HG02678 (cell line): ENCODE measurements at regions not wholly inside any gene's neighbourhood (a gene's known extent, or its start where the extent isn't known, plus 50 kb on each side); places are given as distances from the start of the nearest gene placed in this dataset.

Source experiments
- ATAC-seq: cut with Tn5 transposase; IDR thresholded peaks from one replicate; pipeline ENCODE4 v1.9.1; 2021; ENCODE audit warnings: mild to moderate bottlenecking, moderate library complexity; ENCODE audit not compliant: unreplicated experiment

GRCh38 chr2:188713961-188714360, 260.2 kb upstream of the COL3A1 start:
- ATAC-seq, result no peak

DNA sequence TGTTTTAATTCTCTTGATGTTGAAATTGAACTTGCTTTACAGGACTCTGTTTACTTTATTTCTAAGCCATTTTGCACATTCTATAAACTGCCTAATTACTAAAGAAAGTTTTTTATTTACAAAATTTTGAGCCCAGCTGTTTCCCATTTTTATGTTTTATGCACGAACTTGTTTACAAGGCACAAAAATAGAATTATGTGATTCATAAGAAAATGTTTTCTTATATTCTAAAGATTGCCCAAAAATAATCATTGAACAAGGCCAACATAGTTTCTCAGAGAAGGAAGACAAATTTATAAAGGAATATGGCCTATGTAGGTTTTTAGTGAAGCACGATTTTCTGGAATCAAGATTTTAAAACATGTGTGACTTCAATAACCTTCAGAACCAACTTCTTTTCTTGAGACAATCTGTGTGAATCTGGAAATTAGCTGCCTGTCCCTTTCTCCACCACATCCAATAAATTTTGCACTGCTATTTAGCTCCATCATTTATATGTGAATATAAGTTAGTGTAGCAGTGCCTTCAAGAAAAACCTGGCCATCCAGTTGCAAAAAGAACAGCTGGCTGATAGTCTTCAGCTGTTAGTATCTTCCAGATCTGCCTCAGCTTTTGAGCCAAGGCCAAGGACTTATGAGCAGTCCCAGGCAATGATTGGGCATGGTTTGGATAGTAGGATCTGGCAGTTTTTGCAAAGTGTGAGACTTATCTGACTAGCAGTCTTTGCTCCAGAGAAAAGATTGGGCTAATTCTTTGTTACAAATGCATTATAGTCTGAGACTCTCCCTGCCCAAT, 253.2 kb upstream of the COL3A1 start:
- no peak for ATAC-seq

- no peak for ATAC-seq
These were observed 252.4 kb upstream of the COL3A1 start for GRCh38 chr2:188721784-188722183.

DNA sequence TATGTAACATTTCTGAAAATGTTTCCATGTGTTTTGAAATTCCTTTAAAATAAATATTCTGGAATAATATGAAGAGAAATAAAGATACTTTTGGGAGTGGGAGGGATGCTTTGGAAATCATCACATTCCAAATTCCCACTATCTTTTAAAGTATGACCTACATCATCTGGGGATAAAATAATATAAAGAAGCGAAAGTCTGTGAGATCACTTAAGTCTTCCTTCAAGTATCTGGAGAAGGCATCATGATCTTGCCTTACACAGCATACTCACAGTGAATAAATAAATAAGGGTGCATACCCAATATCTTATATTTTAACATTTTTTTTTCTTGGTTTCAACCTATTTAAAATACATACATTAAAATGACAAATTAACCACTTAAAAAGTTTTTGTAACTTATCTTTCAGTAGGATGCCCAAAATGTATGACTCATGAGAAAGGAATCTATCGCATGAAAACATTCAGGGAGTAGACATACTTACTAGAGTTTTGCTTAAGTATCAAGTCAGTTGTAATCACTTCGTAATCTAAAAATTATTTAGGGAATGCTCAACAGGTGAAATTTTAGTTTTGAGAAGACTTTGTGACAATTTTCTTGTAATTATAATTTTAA, 248.3 kb upstream of the COL3A1 start:
- no peak for ATAC-seq

DNA sequence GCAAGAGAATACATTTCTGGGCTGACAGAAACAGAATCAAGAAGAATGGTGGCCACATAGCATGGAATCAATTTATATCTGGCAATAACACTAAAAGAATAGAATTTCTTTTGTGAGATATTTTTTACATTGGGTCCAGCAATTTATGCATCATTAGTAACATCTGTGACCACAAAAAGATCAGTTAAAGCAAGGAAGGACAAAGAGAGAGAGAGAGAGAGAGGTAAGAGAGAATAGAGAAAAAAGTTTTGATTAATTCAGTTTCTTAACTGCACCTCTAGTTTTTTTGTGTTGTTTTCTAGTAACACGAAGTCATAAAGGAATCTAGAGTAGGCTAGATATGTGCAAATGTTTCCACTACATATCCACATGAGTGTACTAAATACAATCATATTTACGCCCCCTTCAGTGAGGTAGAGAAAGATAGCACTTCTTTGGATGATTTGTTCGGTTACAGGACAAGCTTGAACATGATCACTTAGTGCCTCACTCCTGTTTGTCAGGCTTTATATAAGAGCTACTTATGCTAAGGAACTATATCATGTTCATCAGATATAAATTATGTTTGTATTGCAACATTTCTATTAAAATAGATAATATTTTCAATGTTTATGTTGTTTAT, 247.4 kb upstream of the COL3A1 start:
- no peak for ATAC-seq

GRCh38 chr2:188727846-188728245, 246.3 kb upstream of the COL3A1 start:
- no peak for ATAC-seq

GRCh38 chr2:188734691-188735090, 239.5 kb upstream of the COL3A1 start:
- no peak for ATAC-seq

GRCh38 chr2:188746727-188747126, 227.4 kb upstream of the COL3A1 start:
- ATAC-seq, result no peak

DNA sequence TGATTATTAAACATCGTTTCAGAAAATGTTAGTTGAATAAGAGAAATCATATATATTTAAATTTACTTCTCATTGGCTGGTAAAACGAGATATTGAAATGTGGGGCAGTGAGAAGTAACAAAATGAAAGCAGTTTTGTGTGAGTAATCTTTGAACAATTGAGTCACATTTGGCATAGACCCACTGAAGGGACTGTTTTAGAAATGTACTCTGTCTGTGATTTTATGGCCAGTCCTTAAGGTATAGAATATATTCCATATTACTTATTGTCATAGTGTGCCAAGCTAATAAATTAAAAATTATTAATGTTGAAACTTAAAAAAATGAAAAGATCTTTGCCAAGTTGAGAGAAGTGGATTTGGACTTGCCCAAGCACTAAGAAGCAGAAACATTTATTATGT, 222.4 kb upstream of the COL3A1 start:
- no peak for ATAC-seq

DNA sequence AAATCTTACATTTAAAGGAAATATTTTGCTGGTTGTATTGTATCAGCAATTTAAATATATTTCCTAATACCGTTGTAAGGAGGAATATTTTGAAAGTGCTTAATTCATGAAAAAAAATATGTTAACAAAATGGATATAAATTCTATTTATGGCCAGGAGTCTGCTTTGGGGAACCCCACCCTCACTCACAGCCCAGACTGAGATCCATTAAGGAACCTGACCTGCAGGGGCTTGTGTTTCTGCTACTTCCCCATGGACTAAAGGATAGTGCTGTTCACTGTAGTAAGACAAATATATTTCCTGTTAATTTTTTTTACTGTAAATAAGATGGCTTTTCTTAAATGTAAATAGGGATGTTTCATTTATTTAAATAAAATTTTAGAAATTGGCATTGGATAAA, 221.9 kb upstream of the COL3A1 start:
- ATAC-seq, result no peak

DNA sequence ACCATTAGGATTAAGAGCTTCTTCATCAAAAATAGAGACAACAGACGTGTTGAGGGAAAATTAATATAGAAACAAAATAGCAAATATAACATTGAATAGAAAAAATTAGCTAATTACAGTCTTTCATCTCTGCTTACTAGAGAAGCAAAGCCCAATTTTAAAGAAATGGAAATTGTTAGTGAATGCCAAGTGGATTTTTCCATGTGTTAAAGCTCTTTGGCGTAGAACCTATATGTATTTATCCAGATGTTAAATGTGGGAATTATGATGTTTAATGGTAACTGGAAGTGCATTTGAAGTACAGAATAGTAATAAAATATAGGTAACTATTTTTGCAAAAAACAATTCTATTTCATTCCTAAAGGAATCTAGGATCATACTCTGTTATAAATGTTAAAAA, 212.0 kb upstream of the COL3A1 start:
- ATAC-seq, result no peak

DNA sequence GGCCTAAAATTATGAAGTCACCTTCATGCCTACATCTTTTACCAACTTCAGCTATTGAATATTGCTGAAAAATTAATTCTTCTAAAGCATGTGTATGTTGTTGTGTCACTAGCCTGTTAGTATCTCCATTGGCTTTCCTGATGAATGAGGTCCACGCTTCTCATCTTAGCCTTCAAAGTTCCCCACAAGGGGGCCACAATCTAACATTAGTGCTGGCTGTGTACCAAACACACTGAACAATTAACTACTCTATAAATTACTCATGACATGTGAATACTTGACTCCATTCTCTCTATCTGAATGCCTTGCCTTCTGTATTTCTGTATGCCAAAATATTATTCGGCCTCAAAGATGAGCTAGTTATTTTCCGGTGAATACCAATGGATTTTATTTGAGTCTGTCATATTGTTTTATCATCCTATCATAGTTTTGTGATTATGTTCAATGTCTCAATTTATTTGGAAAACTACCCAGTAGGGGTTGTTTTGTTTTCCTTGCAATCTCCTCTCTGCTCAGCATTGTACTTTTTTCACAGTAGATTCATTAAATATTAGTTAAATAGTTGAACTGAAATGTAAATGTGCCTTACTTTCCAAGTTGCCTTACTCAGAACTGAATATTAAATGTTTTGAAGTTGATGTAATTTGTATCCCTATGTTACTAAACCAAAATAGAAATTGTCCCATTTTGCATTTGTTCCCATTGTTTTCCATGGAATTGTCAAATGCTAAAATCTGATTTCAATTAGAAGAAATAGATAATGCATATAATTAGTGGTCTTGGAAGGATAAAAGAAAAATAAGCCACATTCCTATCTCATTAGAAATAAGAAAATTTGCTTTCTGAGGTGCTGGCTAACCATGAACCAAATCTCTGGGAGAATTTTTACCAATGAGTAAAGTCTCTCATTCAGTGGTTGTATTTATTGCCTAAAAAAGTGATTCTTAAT, 208.4 kb upstream of the COL3A1 start:
- peak; percentile 59 for ATAC-seq

- no peak for ATAC-seq
These were observed 207.7 kb upstream of the COL3A1 start for GRCh38 chr2:188766471-188766856.

DNA sequence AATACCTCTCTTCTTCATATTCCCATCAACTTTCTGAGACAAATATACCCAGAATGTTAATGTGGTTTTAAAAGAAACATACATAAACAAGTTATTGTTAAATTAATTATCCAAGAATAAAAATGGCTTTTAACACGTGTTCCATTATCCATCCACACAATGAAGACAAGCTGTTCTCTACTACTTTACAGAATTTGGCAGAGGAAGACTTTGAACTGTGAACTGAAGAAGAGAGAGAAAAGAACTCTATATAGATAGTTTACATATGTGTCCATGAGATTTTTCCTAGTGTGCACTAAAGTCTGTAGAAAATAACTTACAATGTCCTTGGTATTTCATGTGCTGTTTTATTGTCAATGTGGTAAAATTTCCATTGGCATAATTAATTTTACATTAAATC, 207.0 kb upstream of the COL3A1 start:
- no peak for ATAC-seq

DNA sequence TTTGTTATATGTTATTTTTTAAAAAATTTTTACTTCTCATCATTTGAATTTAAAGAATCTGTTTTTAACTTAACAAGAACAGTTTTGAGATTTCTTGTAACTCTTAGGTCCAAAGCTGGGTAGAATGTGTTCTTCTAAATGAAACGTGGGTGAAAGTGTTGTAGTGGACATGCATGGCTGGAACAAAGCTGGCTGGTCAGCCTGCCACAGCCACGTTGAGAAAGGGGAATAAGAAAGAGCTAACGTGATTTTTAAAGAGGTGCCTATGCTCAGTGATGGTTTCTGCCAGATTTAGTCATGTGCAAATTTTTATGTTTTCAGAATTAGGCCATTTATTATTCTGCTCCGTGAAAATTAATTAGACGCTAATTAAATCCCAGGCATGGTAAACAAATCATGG, 203.9 kb upstream of the COL3A1 start:
- no peak for ATAC-seq

DNA sequence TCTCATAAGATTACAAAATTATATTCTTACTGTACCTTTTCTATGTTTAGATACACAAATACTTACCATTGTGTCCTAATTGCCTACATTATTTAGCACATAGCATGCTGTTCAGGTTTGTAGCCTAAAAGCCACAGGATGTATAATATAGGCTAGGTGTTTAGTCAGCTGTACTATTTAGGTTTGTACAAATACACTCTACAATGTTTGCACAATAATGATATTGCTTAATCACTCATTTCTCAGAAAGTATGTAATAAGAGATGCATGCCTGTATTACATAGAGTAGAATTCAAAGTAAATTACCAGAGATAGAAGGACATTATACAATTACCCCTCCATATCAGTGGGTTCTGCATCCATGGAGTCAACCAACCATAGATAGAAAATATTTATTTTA, 201.1 kb upstream of the COL3A1 start:
- no peak for ATAC-seq

DNA sequence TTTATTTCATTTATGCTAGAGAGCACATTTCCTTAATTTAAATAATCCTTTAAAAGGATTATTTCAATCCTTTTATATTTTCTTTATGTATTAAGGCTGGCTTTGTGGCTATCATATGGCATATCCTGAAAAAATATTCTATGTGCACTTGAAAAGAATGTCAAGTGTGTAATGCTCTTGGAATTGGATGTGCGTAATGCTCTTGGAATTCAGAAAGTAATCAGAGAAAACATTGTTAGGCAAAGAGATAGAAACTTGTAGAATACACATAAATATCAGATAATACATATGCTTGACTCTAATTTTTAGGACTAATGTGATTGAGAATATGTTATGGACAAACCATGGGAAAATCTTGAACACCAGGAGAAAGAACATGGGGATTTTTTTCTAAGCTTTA, 197.5 kb upstream of the COL3A1 start:
- ATAC-seq, result no peak

DNA sequence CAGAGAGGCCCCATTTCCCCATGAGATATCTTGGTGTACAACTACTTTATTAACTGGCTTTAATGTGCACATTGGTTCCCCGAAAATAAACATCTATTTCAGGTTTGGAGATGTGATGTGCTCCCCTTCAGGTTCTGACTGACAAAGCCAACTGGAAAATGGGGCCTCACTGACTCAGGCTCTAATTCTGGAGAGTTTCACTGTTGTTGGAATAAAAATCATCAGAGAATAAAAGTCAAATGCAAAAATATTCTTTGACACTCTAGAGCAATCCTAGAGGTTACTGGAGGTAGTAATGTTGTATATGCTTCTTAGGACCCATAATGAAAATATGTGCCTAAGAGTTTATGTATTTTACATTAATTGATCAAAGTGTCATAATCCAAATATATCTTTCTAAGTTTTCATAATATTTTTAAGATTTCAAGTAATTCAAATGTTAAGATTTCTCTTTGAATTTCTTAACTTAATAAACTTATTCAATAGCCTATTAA, 189.9 kb upstream of the COL3A1 start:
- no peak for ATAC-seq

DNA sequence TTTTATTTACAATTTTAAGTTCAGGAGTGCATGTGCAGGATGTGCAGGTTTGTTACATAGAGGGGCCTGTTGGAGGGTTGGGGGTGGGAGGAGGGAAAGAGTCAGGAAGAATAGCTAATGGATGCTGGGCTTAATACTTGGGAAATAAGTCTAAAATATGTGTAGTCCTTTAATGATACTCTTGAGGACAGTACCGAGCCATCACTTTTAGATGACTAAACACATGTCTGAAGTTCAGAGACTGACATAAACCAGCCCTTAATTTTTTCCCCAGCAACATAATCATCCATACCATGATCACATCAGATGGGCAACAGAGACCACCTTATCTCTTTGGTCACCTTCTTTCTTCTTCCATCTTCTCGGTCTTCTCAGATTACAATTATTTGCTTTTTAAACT, 189.1 kb upstream of the COL3A1 start:
- ATAC-seq, result no peak

- ATAC-seq, result no peak
These were observed 188.7 kb upstream of the COL3A1 start for GRCh38 chr2:188785490-188785889.

- ATAC-seq, result no peak
These were observed 187.8 kb upstream of the COL3A1 start for GRCh38 chr2:188786368-188786841.
